ENCODE measurements at regions not wholly inside any gene's neighbourhood (a gene's known extent, or its start where the extent isn't known, plus 50 kb on each side); places are given as distances from the start of the nearest gene placed in this dataset.

- intact Hi-C loops (cut with DNase I, micrococcal nuclease): no loop called here
- Mint-ChIP-seq H3K9me3 (ENCODE audit: low read depth) (no peaks in the 10 kb centered on the region), H3K27me3 (no peaks in the 10 kb centered on the region), H3K36me3 (ENCODE audit: low read depth) (no peaks in the 10 kb centered on the region), H3K4me1 (no peaks in the 10 kb centered on the region), H3K4me3 (no peak overlapping the region), H3K27ac (no peak overlapping the region)
- no peak for ATAC-seq
- CTCF ChIA-PET: no interaction called here
- no peak for DNase-seq
- POLR2A ChIA-PET: no interaction called here
These were observed 388.3 kb upstream of the MKI67 start for GRCh38 chr10:128514536-128514935.

GRCh38 chr10:128516180-128516579, 390.0 kb upstream of the MKI67 start:
- ChIA-PET CTCF (no interaction called here), POLR2A (no interaction called here)
- Mint-ChIP-seq H3K9me3 (ENCODE audit: low read depth) (no peaks in the 10 kb centered on the region), H3K36me3 (ENCODE audit: low read depth) (no peaks in the 10 kb centered on the region), H3K27ac (no peak overlapping the region), H3K27me3 (no peaks in the 10 kb centered on the region), H3K4me1 (no peaks in the 10 kb centered on the region), H3K4me3 (no peak overlapping the region)
- intact Hi-C loops (cut with DNase I, micrococcal nuclease): no loop called here
- no peak for DNase-seq
- no peak for ATAC-seq

- no peak overlapping the region for H3K27ac Mint-ChIP-seq
- ChIA-PET CTCF (no interaction called here), POLR2A (no interaction called here)
- no peaks in the 10 kb centered on the region for H3K36me3 Mint-ChIP-seq (ENCODE audit: low read depth)
- no peak for ATAC-seq
- H3K27me3 Mint-ChIP-seq: no peaks in the 10 kb centered on the region
- intact Hi-C loops (cut with DNase I, micrococcal nuclease): no loop called here
- no peaks in the 10 kb centered on the region for H3K9me3 Mint-ChIP-seq (ENCODE audit: low read depth)
- H3K4me1 Mint-ChIP-seq: no peaks in the 10 kb centered on the region
- H3K4me3 Mint-ChIP-seq: no peak overlapping the region
- no peak for DNase-seq
These were observed 390.9 kb upstream of the MKI67 start for GRCh38 chr10:128517167-128517566.

GRCh38 chr10:128518000-128518399, 391.8 kb upstream of the MKI67 start:
- ATAC-seq (no peak), DNase-seq (no peak)
- ChIA-PET CTCF (no interaction called here), POLR2A (no interaction called here)
- Mint-ChIP-seq H3K4me3 (no peak overlapping the region), H3K9me3 (ENCODE audit: low read depth) (no peaks in the 10 kb centered on the region), H3K36me3 (ENCODE audit: low read depth) (no peaks in the 10 kb centered on the region), H3K27ac (no peak overlapping the region), H3K27me3 (no peaks in the 10 kb centered on the region), H3K4me1 (no peaks in the 10 kb centered on the region)
- intact Hi-C loops (cut with DNase I, micrococcal nuclease): no loop called here

GRCh38 chr10:128519581-128519980, 393.4 kb upstream of the MKI67 start:
- Mint-ChIP-seq H3K36me3 (ENCODE audit: low read depth) (no peaks in the 10 kb centered on the region), H3K27me3 (peaks cover 2% of the 10 kb centered on the region), H3K27ac (no peak overlapping the region), H3K4me3 (no peak overlapping the region), H3K4me1 (no peaks in the 10 kb centered on the region), H3K9me3 (ENCODE audit: low read depth) (no peaks in the 10 kb centered on the region)
- ATAC-seq: no peak
- intact Hi-C loops (cut with DNase I, micrococcal nuclease): no loop called here
- ChIA-PET CTCF (no interaction called here), POLR2A (no interaction called here)
- no peak for DNase-seq

GRCh38 chr10:128520211-128520815, 394.1 kb upstream of the MKI67 start:
- POLR2A ChIA-PET: no interaction called here

GRCh38 chr10:128522551-128523308, 396.5 kb upstream of the MKI67 start:
- H3K9me3 Mint-ChIP-seq (ENCODE audit: low read depth): no peaks in the 10 kb centered on the region
- no peaks in the 10 kb centered on the region for H3K4me1 Mint-ChIP-seq
- peaks cover 2% of the 10 kb centered on the region for H3K27me3 Mint-ChIP-seq
- H3K4me3 Mint-ChIP-seq: no peak overlapping the region
- CTCF ChIA-PET: no interaction called here
- POLR2A ChIA-PET: no interaction called here
- intact Hi-C loops (cut with DNase I, micrococcal nuclease): no loop called here
- H3K27ac Mint-ChIP-seq: no peak overlapping the region
- H3K36me3 Mint-ChIP-seq (ENCODE audit: low read depth): no peaks in the 10 kb centered on the region
- ATAC-seq (no peak), DNase-seq (no peak)

More at GRCh38 chr10:128520211-128520815, 394.1 kb upstream of the MKI67 start:
- H3K27ac Mint-ChIP-seq: no peak overlapping the region
- ATAC-seq (no peak), DNase-seq (no peak)
- H3K27me3 Mint-ChIP-seq: peaks cover 2% of the 10 kb centered on the region
- CTCF ChIA-PET: no interaction called here
- intact Hi-C loops (cut with DNase I, micrococcal nuclease): no loop called here
- no peaks in the 10 kb centered on the region for H3K9me3 Mint-ChIP-seq (ENCODE audit: low read depth)
- no peak overlapping the region for H3K4me3 Mint-ChIP-seq
- H3K36me3 Mint-ChIP-seq (ENCODE audit: low read depth): no peaks in the 10 kb centered on the region
- no peaks in the 10 kb centered on the region for H3K4me1 Mint-ChIP-seq

GRCh38 chr10:128525444-128525843, 399.2 kb upstream of the MKI67 start:
- ChIA-PET POLR2A (no interaction called here), CTCF (no interaction called here)
- intact Hi-C loops (cut with DNase I, micrococcal nuclease): no loop called here
- no peaks in the 10 kb centered on the region for H3K9me3 Mint-ChIP-seq (ENCODE audit: low read depth)
- H3K27ac Mint-ChIP-seq: no peak overlapping the region
- H3K4me3 Mint-ChIP-seq: no peak overlapping the region
- no peaks in the 10 kb centered on the region for H3K36me3 Mint-ChIP-seq (ENCODE audit: low read depth)
- H3K27me3 Mint-ChIP-seq: peaks cover 2% of the 10 kb centered on the region
- ATAC-seq (no peak), DNase-seq (no peak)
- no peaks in the 10 kb centered on the region for H3K4me1 Mint-ChIP-seq

GRCh38 chr10:128525936-128526335, 399.7 kb upstream of the MKI67 start:
- H3K27ac Mint-ChIP-seq: no peak overlapping the region
- H3K4me3 Mint-ChIP-seq: no peak overlapping the region
- H3K4me1 Mint-ChIP-seq: no peaks in the 10 kb centered on the region
- DNase-seq (no peak), ATAC-seq (no peak)
- intact Hi-C loops (cut with DNase I, micrococcal nuclease): no loop called here
- H3K27me3 Mint-ChIP-seq: peaks cover 2% of the 10 kb centered on the region
- POLR2A ChIA-PET: no interaction called here
- CTCF ChIA-PET: no interaction called here
- H3K36me3 Mint-ChIP-seq (ENCODE audit: low read depth): no peaks in the 10 kb centered on the region
- no peaks in the 10 kb centered on the region for H3K9me3 Mint-ChIP-seq (ENCODE audit: low read depth)

GRCh38 chr10:128526791-128527375, 400.7 kb upstream of the MKI67 start:
- H3K9me3 Mint-ChIP-seq (ENCODE audit: low read depth): no peaks in the 10 kb centered on the region
- intact Hi-C loops (cut with DNase I, micrococcal nuclease): no loop called here
- H3K27ac Mint-ChIP-seq: no peak overlapping the region
- ChIA-PET POLR2A (no interaction called here), CTCF (no interaction called here)
- DNase-seq (no peak), ATAC-seq (no peak)
- peaks cover 4% of the 10 kb centered on the region for H3K27me3 Mint-ChIP-seq
- no peak overlapping the region for H3K4me3 Mint-ChIP-seq
- H3K4me1 Mint-ChIP-seq: no peaks in the 10 kb centered on the region
- H3K36me3 Mint-ChIP-seq (ENCODE audit: low read depth): no peaks in the 10 kb centered on the region

- Mint-ChIP-seq H3K27me3 (peaks cover 4% of the 10 kb centered on the region), H3K4me1 (no peaks in the 10 kb centered on the region), H3K36me3 (ENCODE audit: low read depth) (no peaks in the 10 kb centered on the region), H3K4me3 (no peak overlapping the region), H3K27ac (no peak overlapping the region), H3K9me3 (ENCODE audit: low read depth) (no peaks in the 10 kb centered on the region)
- ChIA-PET CTCF (no interaction called here), POLR2A (no interaction called here)
- DNase-seq: no peak
- no peak for ATAC-seq
- intact Hi-C loops (cut with DNase I, micrococcal nuclease): no loop called here
These were observed 401.5 kb upstream of the MKI67 start for GRCh38 chr10:128527711-128528110.

- Mint-ChIP-seq H3K27me3 (peaks cover 4% of the 10 kb centered on the region), H3K4me1 (no peaks in the 10 kb centered on the region), H3K9me3 (ENCODE audit: low read depth) (no peaks in the 10 kb centered on the region), H3K27ac (no peak overlapping the region), H3K36me3 (ENCODE audit: low read depth) (no peaks in the 10 kb centered on the region), H3K4me3 (no peak overlapping the region)
- ChIA-PET POLR2A (no interaction called here), CTCF (no interaction called here)
- ATAC-seq (no peak), DNase-seq (no peak)
- intact Hi-C loops (cut with DNase I, micrococcal nuclease): no loop called here
These were observed 401.9 kb upstream of the MKI67 start for GRCh38 chr10:128528167-128528566.

All from activated CD4-positive, alpha-beta T cell treated with anti-CD3 and anti-CD28 coated beads for 36 hours (primary cell).